Dendritic cell treated with granulocyte-macrophage colony-stimulating factor and Interleukin-4, amounts not matched to agents 40 ng/mL and 50 ng/mL, for 4 days (primary cell): ENCODE measurements at regions not wholly inside any gene's neighbourhood (a gene's known extent, or its start where the extent isn't known, plus 50 kb on each side); places are given as distances from the start of the nearest gene placed in this dataset.
"Not testable (repeated sequence)": the region's sequence is repeated elsewhere in the genome, so short reads cannot be mapped to it uniquely, and the experiment has no call there.

Experiments
- H3K27ac Mint-ChIP-seq: one replicate; pipeline ENCODE4 v1.8.0; 2022; ENCODE audit warnings: mild to moderate bottlenecking, mixed read lengths
- H3K27me3 Mint-ChIP-seq: one replicate; pipeline ENCODE4 v1.8.0; 2022; ENCODE audit warnings: mild to moderate bottlenecking, mixed read lengths
- H3K36me3 Mint-ChIP-seq: one replicate; pipeline ENCODE4 v1.8.0; 2022; ENCODE audit warnings: low read depth, mixed read lengths
- H3K4me1 Mint-ChIP-seq: one replicate; pipeline ENCODE4 v1.8.0; 2022; ENCODE audit warnings: low read depth, mixed read lengths
- H3K4me3 Mint-ChIP-seq: one replicate; pipeline ENCODE4 v1.8.0; 2022; ENCODE audit warnings: mild to moderate bottlenecking, moderate library complexity, mixed read lengths
- H3K9me3 Mint-ChIP-seq: one replicate; pipeline ENCODE4 v1.8.0; 2022; ENCODE audit warnings: mixed read lengths
- intact Hi-C: fragments of 100-400 bp; cut with micrococcal nuclease; formaldehyde crosslinking; loops from one replicate; pipeline ENCODE4 v1.15.0; 2022

GRCh38 chr7:29662899-29663298 is 99.3 kb downstream of the PRR15 start:
- H3K4me3 Mint-ChIP-seq, H3K27ac Mint-ChIP-seq, intact Hi-C loops, H3K36me3 Mint-ChIP-seq, H3K27me3 Mint-ChIP-seq, H3K9me3 Mint-ChIP-seq: not testable (repeated sequence)
- H3K4me1 Mint-ChIP-seq: peaks cover 20% of the 10 kb centered on the region

DNA sequence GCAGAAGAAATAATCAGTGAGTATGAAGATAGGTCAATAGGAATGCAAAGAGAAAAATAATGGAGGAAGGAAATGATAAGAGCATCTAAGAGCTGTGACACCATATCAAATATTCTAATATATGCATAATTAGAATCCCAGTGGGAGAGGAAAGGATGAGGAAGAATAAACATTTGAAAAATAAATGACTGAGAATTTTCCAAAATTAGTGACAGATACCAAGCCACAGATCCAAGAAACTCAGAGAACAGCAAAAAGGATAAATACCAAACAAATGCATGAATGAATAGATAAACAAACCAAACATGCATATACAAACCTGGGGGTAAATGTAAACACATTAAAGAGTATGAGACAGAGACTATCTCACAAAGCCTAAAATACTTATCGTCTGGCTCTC is 101.4 kb downstream of the PRR15 start:
- H3K4me3 Mint-ChIP-seq, H3K27ac Mint-ChIP-seq, H3K36me3 Mint-ChIP-seq, H3K27me3 Mint-ChIP-seq, intact Hi-C loops: not testable (repeated sequence)
- Mint-ChIP-seq H3K4me1 (peaks cover 20% of the 10 kb centered on the region), H3K9me3 (peaks cover 17% of the 10 kb centered on the region)

GRCh38 chr7:29667096-29667669 is 103.5 kb downstream of the PRR15 start:
- H3K9me3 Mint-ChIP-seq: peaks cover 17% of the 10 kb centered on the region
- H3K36me3 Mint-ChIP-seq, H3K27me3 Mint-ChIP-seq, H3K4me3 Mint-ChIP-seq, intact Hi-C loops, H3K27ac Mint-ChIP-seq: not testable (repeated sequence)
- peaks cover 20% of the 10 kb centered on the region for H3K4me1 Mint-ChIP-seq

- intact Hi-C loops, H3K27ac Mint-ChIP-seq, H3K4me3 Mint-ChIP-seq, H3K27me3 Mint-ChIP-seq, H3K9me3 Mint-ChIP-seq, H3K36me3 Mint-ChIP-seq, H3K4me1 Mint-ChIP-seq: not testable (repeated sequence)
Measured at GRCh38 chr7:29671286-29671685, 107.7 kb downstream of the PRR15 start.

- H3K27ac Mint-ChIP-seq, H3K4me3 Mint-ChIP-seq, H3K4me1 Mint-ChIP-seq, H3K9me3 Mint-ChIP-seq, H3K27me3 Mint-ChIP-seq, H3K36me3 Mint-ChIP-seq, intact Hi-C loops: not testable (repeated sequence)
Measured at GRCh38 chr7:29673635-29674034, 110.0 kb downstream of the PRR15 start.

- H3K4me1 Mint-ChIP-seq, H3K4me3 Mint-ChIP-seq, H3K27ac Mint-ChIP-seq, H3K9me3 Mint-ChIP-seq, H3K27me3 Mint-ChIP-seq, intact Hi-C loops, H3K36me3 Mint-ChIP-seq: not testable (repeated sequence)
Measured at GRCh38 chr7:29674626-29675025, 111.0 kb downstream of the PRR15 start.

DNA sequence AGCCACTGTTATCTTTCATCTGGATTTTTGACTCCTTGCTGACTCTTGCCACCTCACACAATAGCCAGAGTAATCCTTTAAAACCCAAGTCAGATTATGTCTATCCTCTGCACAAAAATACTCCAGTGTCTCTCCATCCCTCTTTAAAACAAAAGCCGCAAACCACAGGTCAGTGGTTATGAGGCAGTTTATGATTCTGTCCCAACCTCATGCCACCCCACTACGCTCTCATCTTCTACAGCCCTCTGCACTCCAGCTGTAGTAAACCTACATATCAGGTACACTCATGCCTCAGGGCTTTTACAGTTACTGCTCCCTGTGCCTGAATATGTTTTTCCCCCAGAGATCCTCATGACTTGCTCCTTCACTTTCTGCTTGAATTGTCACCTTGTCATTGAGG is 113.6 kb downstream of the PRR15 start:
- H3K4me1 Mint-ChIP-seq, H3K9me3 Mint-ChIP-seq, H3K4me3 Mint-ChIP-seq, H3K27ac Mint-ChIP-seq, H3K36me3 Mint-ChIP-seq, intact Hi-C loops, H3K27me3 Mint-ChIP-seq: not testable (repeated sequence)

GRCh38 chr7:29679963-29680362 is 116.3 kb downstream of the PRR15 start:
- intact Hi-C loops, H3K9me3 Mint-ChIP-seq, H3K27me3 Mint-ChIP-seq, H3K36me3 Mint-ChIP-seq, H3K27ac Mint-ChIP-seq, H3K4me3 Mint-ChIP-seq: not testable (repeated sequence)
- H3K4me1 Mint-ChIP-seq: peaks cover 10% of the 10 kb centered on the region

GRCh38 chr7:29680601-29681000 is 117.0 kb downstream of the PRR15 start:
- peaks cover 10% of the 10 kb centered on the region for H3K4me1 Mint-ChIP-seq
- intact Hi-C loops, H3K4me3 Mint-ChIP-seq, H3K27me3 Mint-ChIP-seq, H3K27ac Mint-ChIP-seq, H3K9me3 Mint-ChIP-seq, H3K36me3 Mint-ChIP-seq: not testable (repeated sequence)

- H3K27me3 Mint-ChIP-seq, H3K36me3 Mint-ChIP-seq, H3K9me3 Mint-ChIP-seq, intact Hi-C loops: not testable (repeated sequence)
- Mint-ChIP-seq H3K4me1 (peaks cover 24% of the 10 kb centered on the region), H3K27ac (peak overlapping the region; percentile 82), H3K4me3 (peak overlapping the region; percentile 98)
Measured at GRCh38 chr7:29684151-29684786, 120.6 kb downstream of the PRR15 start.

GRCh38 chr7:29684787-29685650 is 121.3 kb upstream of the WIPF3 start:
- H3K27ac Mint-ChIP-seq: peak overlapping the region; percentile 82
- no peaks in the 10 kb centered on the region for H3K9me3 Mint-ChIP-seq
- intact Hi-C loops: no loop called here
- peaks cover 6% of the 10 kb centered on the region for H3K36me3 Mint-ChIP-seq
- H3K4me3 Mint-ChIP-seq: peak overlapping the region; percentile 98
- H3K4me1 Mint-ChIP-seq: peaks cover 24% of the 10 kb centered on the region
- peaks cover 2% of the 10 kb centered on the region for H3K27me3 Mint-ChIP-seq

DNA sequence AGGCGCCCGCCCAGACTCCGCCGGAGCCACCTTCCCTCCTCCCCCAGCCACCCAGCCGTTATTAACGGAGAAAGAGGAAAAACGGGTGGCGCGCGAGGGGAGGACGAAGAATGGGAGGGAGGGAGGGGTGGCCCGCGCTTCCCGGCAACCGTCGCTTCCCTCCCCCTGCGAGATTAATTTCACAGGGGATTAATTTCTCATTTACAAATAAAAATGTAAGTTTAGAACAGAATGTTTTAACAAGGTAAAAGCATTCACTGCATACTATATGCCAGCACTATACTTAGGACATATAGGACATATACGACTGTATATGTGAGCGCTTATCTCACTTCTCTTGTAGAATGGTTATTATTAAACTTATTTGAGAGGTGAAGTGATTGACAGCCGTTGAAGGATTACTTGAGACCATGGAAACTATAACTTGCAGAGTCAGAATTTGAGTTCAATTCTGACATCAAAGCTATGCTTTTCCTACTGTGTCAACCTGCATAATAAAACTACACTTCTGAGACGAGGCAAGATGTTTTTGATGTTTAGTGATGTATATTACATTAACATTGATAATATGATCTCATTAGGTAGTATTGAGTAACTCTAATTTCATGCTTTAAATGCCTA is 120.5 kb upstream of the WIPF3 start:
- intact Hi-C loops: not testable (repeated sequence)
- peak overlapping the region; percentile 82 for H3K27ac Mint-ChIP-seq
- H3K4me3 Mint-ChIP-seq: peak overlapping the region; percentile 98

DNA sequence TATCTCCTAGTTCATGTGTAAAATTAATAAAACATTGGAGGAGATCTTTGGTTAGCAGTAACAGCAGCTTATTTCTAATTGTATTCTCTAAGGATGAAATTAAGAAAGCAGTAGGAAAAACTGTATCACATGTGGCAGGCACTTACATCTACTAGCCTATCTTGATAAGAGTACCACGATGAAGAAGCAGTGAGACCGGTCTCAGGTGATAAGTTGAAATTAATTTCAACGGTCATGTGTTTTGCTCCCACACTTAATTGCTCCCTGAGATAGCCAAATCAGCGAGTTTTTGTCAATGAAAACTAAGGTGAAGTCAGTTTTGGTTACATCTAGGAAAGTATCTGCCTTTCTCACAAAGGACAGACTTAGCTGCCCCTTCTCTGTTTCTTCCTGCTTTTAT is 115.8 kb upstream of the WIPF3 start:
- intact Hi-C loops, H3K4me3 Mint-ChIP-seq, H3K27me3 Mint-ChIP-seq, H3K36me3 Mint-ChIP-seq, H3K27ac Mint-ChIP-seq, H3K9me3 Mint-ChIP-seq: not testable (repeated sequence)
- H3K4me1 Mint-ChIP-seq: peaks cover 14% of the 10 kb centered on the region

More for the DNA sequence above, 120.5 kb upstream of the WIPF3 start:
- not testable (repeated sequence) for H3K9me3 Mint-ChIP-seq, H3K36me3 Mint-ChIP-seq, H3K27me3 Mint-ChIP-seq
- H3K4me1 Mint-ChIP-seq: peaks cover 21% of the 10 kb centered on the region

GRCh38 chr7:29696402-29696801 is 109.9 kb upstream of the WIPF3 start:
- H3K4me3 Mint-ChIP-seq, intact Hi-C loops, H3K27ac Mint-ChIP-seq, H3K27me3 Mint-ChIP-seq, H3K36me3 Mint-ChIP-seq, H3K9me3 Mint-ChIP-seq, H3K4me1 Mint-ChIP-seq: not testable (repeated sequence)
